K562 (cell line): ENCODE measurements at regions not wholly inside any gene's neighbourhood (a gene's known extent, or its start where the extent isn't known, plus 50 kb on each side); places are given as distances from the start of the nearest gene placed in this dataset.

Source experiments
- ATAC-seq: fragments of 200-7000 bp; cut with Tn5 transposase; 3 replicates; pipeline ENCODE4 v1.9.1; 2020; ENCODE audit warnings: moderate library complexity
- BruUV-seq: library from RNA; stranded (reverse); fragments of 400-500 nt; replicated peaks from 2 replicates; lab custom pipeline; 2021; lab: Mats Ljungman, UMichigan
- CTCF ChIA-PET: fragments of 300-600 bp; formaldehyde crosslinking; extraction: SDS; loops from one replicate; lab custom pipeline; 2021; ENCODE audit warnings: low intra/inter-chr PET ratio; lab: Yijun Ruan, JAX
- POLR2A ChIA-PET: fragments of 300-600, 350-650 bp; sonication (Branson Sonifier 250); formaldehyde crosslinking; extraction: SDS; loops from one replicate; lab custom pipeline; 2021; ENCODE audit warnings: antibody characterized with exemption, inconsistent platforms; lab: Yijun Ruan, JAX
- DNase-seq, 4 experiments: peaks; one replicate each; pipeline versions ENCODE4 v3.0.0 to v3.0.0-alpha.2; 2011 to 2018; ENCODE audit warnings: low spot score in 3 of 4, mixed read lengths in 3 of 4; ENCODE audit errors: extremely low read depth in 1 of 4
- FAIRE-seq: peaks from 2 replicates; lab custom pipeline; 2011; peaks lifted over from hg19 to GRCh38; lab: Jason Lieb, UNC
- H2AFZ ChIP-seq: 2 replicates; pipeline ENCODE4 v1.6.0; 2011; ENCODE audit warnings: low read depth, low read length, control low read depth, inconsistent platforms
- H3K27ac ChIP-seq: fragments of 200-600 bp; 3 replicates; pipeline ENCODE4 v1.8.0; 2011; ENCODE audit warnings: low read depth, mild to moderate bottlenecking, control low read depth, inconsistent platforms, low read length, moderate library complexity, mixed read lengths; ENCODE audit errors: extremely low read depth
- H3K27me3 ChIP-seq, 2 experiments: fragments of 300-600 bp in 1 of 2; 2 replicates in 1 of 2; 3 replicates in 1 of 2; pipeline versions ENCODE4 v1.6.0 to v1.8.0; 2011; ENCODE audit warnings: inconsistent platforms in 2 of 2, low read length in 2 of 2, mild to moderate bottlenecking in 1 of 2, mixed read lengths in 1 of 2, moderate library complexity in 1 of 2; ENCODE audit not compliant: control insufficient read depth in 2 of 2, insufficient read depth in 2 of 2
- H3K36me3 ChIP-seq: fragments of 300-600 bp; 3 replicates; pipeline ENCODE4 v1.8.0; 2011; ENCODE audit warnings: mild to moderate bottlenecking, low read length, inconsistent platforms; ENCODE audit not compliant: control insufficient read depth, insufficient read depth
- H3K4me1 ChIP-seq, 2 experiments: fragments of 200-600 bp in 1 of 2; replicated peaks in 1 of 2; 2 replicates in 1 of 2; 3 replicates in 1 of 2; pipeline versions ENCODE4 v1.5.1 to v1.8.0; 2011; ENCODE audit warnings: inconsistent platforms in 2 of 2, low read length in 2 of 2, mild to moderate bottlenecking in 1 of 2, mixed read lengths in 1 of 2, moderate library complexity in 1 of 2; ENCODE audit not compliant: control insufficient read depth in 2 of 2, insufficient read depth in 2 of 2
- H3K4me2 ChIP-seq: 2 replicates; pipeline ENCODE4 v1.6.1; 2011; ENCODE audit warnings: low read length, control low read depth, inconsistent platforms, mixed read lengths; ENCODE audit not compliant: insufficient read depth
- H3K4me3 ChIP-seq: fragments of 200-600 bp; sonication (generic), shearing (Covaris generic); 2 replicates; pipeline ENCODE4 v1.5.1; 2016; ENCODE audit warnings: control low read depth, inconsistent platforms
- H3K79me2 ChIP-seq: fragments of 200-600 bp; 3 replicates; pipeline ENCODE4 v1.8.0; 2011; ENCODE audit warnings: low read length, inconsistent platforms; ENCODE audit not compliant: control insufficient read depth, insufficient read depth
- H3K9ac ChIP-seq, 2 experiments: 2 replicates each; pipeline versions ENCODE4 v1.6.0 to v1.6.1; 2011; ENCODE audit warnings: low read depth in 2 of 2, low read length in 2 of 2, control low read depth in 1 of 2, inconsistent platforms in 1 of 2, mild to moderate bottlenecking in 1 of 2, mixed read lengths in 1 of 2; ENCODE audit not compliant: insufficient read depth in 1 of 2
- H3K9me1 ChIP-seq: one replicate; pipeline ENCODE4 v1.6.0; 2011; ENCODE audit warnings: inconsistent platforms, mild to moderate bottlenecking, low read length, moderate library complexity; ENCODE audit not compliant: control insufficient read depth, insufficient read depth
- H3K9me3 ChIP-seq: replicated peaks from 2 replicates; pipeline ENCODE4 v1.5.1; 2011; ENCODE audit warnings: low read depth, low read length, inconsistent platforms; ENCODE audit not compliant: control insufficient read depth, insufficient read depth
- H4K20me1 ChIP-seq: replicated peaks from 2 replicates; pipeline ENCODE4 v1.6.1; 2011; ENCODE audit warnings: low read length, inconsistent platforms, mixed read lengths; ENCODE audit not compliant: control insufficient read depth, insufficient read depth
- ARID2 ChIP-seq: fragments of 450-650 bp; IDR thresholded peaks from 2 replicates; pipeline ENCODE4 v1.6.1; 2017; ENCODE audit warnings: antibody characterized with exemption, mild to moderate bottlenecking
- DACH1 ChIP-seq: fragments of 450-650 bp; IDR thresholded peaks from 2 replicates; pipeline ENCODE4 v1.6.1; 2018; ENCODE audit not compliant: partially characterized antibody
- PHB2 ChIP-seq: fragments of 450-650 bp; IDR thresholded peaks from 2 replicates; pipeline ENCODE4 v1.6.1; 2017; ENCODE audit warnings: low read depth
- RFX5 ChIP-seq: IDR thresholded peaks from 2 replicates; pipeline ENCODE4 v1.6.1; 2011; ENCODE audit warnings: low read depth, mild to moderate bottlenecking, improper control_type of control experiment, low read length
- ZNF785 ChIP-seq: fragments of 250-450 bp; sonication (Bioruptor Pico); IDR thresholded peaks from 2 replicates; pipeline ENCODE4 v1.4.0; 2020; ENCODE audit warnings: mild to moderate bottlenecking
- WGBS: fragments of 100-300 bp; shearing (Covaris generic); methylation state at CpG from one replicate; pipeline ENCODE4 v1.1.6; 2016; ENCODE audit warnings: low coverage, mixed read lengths; ENCODE audit not compliant: insufficient coverage; ENCODE audit errors: missing lambda C conversion rate; 5-methylcytosine and 5-hydroxymethylcytosine counted together
- in situ Hi-C: fragments of 300-500 bp; cut with MboI; formaldehyde crosslinking; loops from 4 replicates; pipeline ENCODE4 v1.15.0; 2018; ENCODE audit warnings: inconsistent platforms, mixed read lengths
- intact Hi-C: fragments of 100-400 bp; cut with micrococcal nuclease; formaldehyde crosslinking; loops from 2 replicates; pipeline ENCODE4 v1.14.2; 2022
- TF ChIP-seq, protein P1 (sequence below), 2 experiments: IDR thresholded peaks; 2 replicates each; pipeline ENCODE4 v1.6.1; 2012; ENCODE audit warnings: improper control_type of control experiment in 2 of 2, low read depth in 2 of 2, low read length in 2 of 2, borderline replicate concordance in 1 of 2
- TF ChIP-seq, protein P2 (sequence below), 2 experiments: fragments of 450-650 bp in 1 of 2; sonication (generic) in 1 of 2; formaldehyde crosslinking in 1 of 2; IDR thresholded peaks; 2 replicates each; pipeline versions ENCODE4 v1.7.1 to v1.9.0; 2016 to 2022; ENCODE audit warnings: inconsistent platforms in 1 of 2, mild to moderate bottlenecking in 1 of 2, missing genetic modification reagents in 1 of 2
- TF ChIP-seq, protein P3 (sequence below): fragments of 250-450 bp; sonication (Bioruptor Pico); IDR thresholded peaks from 2 replicates; pipeline ENCODE4 v1.4.0; 2020; ENCODE audit warnings: mild to moderate bottlenecking, moderate library complexity

DNA sequence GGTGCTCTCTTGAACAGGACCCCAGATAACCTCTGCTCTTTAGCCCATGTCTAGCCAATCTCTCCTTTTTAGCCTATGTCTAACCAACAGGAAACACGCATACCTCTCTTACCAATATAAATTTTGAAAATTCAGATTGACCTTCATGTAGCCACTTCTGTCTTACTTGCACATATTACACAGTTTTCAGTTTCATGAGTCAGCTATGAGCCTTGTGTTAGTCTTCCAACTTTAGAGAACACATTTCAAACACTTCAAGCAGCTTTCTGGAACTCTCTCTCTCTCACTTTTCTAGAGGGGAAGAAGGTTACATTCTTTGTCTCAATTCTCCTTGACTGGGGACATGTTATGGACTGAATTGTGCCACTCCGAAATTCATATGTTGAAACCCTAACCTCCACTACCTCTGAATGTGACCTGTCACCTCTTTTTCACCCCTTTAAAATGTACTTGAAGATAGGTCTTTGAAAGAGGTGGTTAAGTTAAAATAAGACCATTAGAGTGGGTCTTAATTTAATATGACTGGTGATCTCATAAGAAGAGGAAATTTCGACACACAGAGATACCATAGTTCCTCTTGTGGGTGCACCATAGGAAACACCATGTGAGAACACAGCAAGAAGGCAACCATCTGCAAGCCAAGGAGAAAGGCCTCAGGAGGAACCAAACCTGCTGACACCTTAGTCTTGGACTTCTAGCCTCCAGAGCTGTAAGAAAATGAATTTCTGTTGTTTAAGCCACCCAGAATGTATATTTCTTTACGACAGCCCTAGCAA lies 480.3 kb upstream of the ALCAM start:
- DNase-seq = no peak
- intact Hi-C loops (no loop called here), in situ Hi-C loops (no loop called here)
- Histone ChIP-seq H3K27me3 (no peaks in the 10 kb centered on the region), H2AFZ (no peak overlapping the region), H3K9ac (no peak overlapping the region), H3K4me2 (no peak overlapping the region), H3K4me3 (no peak overlapping the region), H3K79me2 (no peaks in the 10 kb centered on the region), H3K36me3 (no peaks in the 10 kb centered on the region), H3K9me1 (no peaks in the 10 kb centered on the region), H3K27ac (no peak overlapping the region), H3K4me1 (no peaks in the 10 kb centered on the region), H3K9me3 (no peaks in the 10 kb centered on the region), H4K20me1 (no peaks in the 10 kb centered on the region)
- ChIA-PET CTCF (no interaction called here), POLR2A (no interaction called here)
- 3% methylated on average over 3 of the region's 4 CpGs for WGBS
- no TSS peak for BruUV-seq
- no peak for ATAC-seq
- FAIRE-seq = no peak
- TF ChIP-seq ARID2 (no peak), ZNF785 (CRISPR knock-in tag) (no peak), DACH1 (no peak), RFX5 (no peak), PHB2 (no peak)
- TF ChIP-seq, protein P1, sequence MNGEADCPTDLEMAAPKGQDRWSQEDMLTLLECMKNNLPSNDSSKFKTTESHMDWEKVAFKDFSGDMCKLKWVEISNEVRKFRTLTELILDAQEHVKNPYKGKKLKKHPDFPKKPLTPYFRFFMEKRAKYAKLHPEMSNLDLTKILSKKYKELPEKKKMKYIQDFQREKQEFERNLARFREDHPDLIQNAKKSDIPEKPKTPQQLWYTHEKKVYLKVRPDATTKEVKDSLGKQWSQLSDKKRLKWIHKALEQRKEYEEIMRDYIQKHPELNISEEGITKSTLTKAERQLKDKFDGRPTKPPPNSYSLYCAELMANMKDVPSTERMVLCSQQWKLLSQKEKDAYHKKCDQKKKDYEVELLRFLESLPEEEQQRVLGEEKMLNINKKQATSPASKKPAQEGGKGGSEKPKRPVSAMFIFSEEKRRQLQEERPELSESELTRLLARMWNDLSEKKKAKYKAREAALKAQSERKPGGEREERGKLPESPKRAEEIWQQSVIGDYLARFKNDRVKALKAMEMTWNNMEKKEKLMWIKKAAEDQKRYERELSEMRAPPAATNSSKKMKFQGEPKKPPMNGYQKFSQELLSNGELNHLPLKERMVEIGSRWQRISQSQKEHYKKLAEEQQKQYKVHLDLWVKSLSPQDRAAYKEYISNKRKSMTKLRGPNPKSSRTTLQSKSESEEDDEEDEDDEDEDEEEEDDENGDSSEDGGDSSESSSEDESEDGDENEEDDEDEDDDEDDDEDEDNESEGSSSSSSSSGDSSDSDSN (IDR thresholded peaks at IDR 0.05; ENCODE audit: borderline replicate concordance in 1 of 2, low read depth in 2 of 2, low read length in 2 of 2) = no peak
- TF ChIP-seq, protein P2, sequence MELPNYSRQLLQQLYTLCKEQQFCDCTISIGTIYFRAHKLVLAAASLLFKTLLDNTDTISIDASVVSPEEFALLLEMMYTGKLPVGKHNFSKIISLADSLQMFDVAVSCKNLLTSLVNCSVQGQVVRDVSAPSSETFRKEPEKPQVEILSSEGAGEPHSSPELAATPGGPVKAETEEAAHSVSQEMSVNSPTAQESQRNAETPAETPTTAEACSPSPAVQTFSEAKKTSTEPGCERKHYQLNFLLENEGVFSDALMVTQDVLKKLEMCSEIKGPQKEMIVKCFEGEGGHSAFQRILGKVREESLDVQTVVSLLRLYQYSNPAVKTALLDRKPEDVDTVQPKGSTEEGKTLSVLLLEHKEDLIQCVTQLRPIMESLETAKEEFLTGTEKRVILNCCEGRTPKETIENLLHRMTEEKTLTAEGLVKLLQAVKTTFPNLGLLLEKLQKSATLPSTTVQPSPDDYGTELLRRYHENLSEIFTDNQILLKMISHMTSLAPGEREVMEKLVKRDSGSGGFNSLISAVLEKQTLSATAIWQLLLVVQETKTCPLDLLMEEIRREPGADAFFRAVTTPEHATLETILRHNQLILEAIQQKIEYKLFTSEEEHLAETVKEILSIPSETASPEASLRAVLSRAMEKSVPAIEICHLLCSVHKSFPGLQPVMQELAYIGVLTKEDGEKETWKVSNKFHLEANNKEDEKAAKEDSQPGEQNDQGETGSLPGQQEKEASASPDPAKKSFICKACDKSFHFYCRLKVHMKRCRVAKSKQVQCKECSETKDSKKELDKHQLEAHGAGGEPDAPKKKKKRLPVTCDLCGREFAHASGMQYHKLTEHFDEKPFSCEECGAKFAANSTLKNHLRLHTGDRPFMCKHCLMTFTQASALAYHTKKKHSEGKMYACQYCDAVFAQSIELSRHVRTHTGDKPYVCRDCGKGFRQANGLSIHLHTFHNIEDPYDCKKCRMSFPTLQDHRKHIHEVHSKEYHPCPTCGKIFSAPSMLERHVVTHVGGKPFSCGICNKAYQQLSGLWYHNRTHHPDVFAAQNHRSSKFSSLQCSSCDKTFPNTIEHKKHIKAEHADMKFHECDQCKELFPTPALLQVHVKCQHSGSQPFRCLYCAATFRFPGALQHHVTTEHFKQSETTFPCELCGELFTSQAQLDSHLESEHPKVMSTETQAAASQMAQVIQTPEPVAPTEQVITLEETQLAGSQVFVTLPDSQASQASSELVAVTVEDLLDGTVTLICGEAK (IDR thresholded peaks at IDR 0.05) = no peak
- TF ChIP-seq, protein P2 (CRISPR knock-in tag; IDR thresholded peaks at IDR 0.05) = no peak
- TF ChIP-seq, protein P3, sequence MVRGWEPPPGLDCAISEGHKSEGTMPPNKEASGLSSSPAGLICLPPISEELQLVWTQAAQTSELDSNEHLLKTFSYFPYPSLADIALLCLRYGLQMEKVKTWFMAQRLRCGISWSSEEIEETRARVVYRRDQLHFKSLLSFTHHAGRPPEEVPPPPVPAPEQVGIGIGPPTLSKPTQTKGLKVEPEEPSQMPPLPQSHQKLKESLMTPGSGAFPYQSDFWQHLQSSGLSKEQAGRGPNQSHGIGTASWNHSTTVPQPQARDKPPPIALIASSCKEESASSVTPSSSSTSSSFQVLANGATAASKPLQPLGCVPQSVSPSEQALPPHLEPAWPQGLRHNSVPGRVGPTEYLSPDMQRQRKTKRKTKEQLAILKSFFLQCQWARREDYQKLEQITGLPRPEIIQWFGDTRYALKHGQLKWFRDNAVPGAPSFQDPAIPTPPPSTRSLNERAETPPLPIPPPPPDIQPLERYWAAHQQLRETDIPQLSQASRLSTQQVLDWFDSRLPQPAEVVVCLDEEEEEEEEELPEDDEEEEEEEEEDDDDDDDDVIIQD (CRISPR knock-in tag) = no peak
